RWPE2 (cell line): ENCODE measurements at regions not wholly inside any gene's neighbourhood (a gene's known extent, or its start where the extent isn't known, plus 50 kb on each side); places are given as distances from the start of the nearest gene placed in this dataset.

Experiments used
- ATAC-seq: fragments of 200-7000 bp; cut with Tn5 transposase; 3 replicates; pipeline ENCODE4 v1.9.1; 2021; ENCODE audit warnings: low read depth
- DNase-seq: peaks from one replicate; pipeline ENCODE4 v3.0.0-alpha.2; 2020; ENCODE audit warnings: low spot score
- H3K27ac ChIP-seq: fragments of 450-650 bp; 2 replicates; pipeline ENCODE4 v1.5.1; 2017; ENCODE audit warnings: mild to moderate bottlenecking; ENCODE audit not compliant: poor library complexity, severe bottlenecking
- H3K27me3 ChIP-seq: fragments of 250-450 bp; sonication (Bioruptor Pico); 2 replicates; pipeline ENCODE4 v1.5.1; 2021; ENCODE audit warnings: mild to moderate bottlenecking, moderate library complexity; ENCODE audit not compliant: insufficient read depth, poor library complexity, severe bottlenecking
- H3K36me3 ChIP-seq: fragments of 250-450 bp; sonication (Bioruptor Pico); 2 replicates; pipeline ENCODE4 v1.5.1; 2020; ENCODE audit warnings: low read depth, mild to moderate bottlenecking, moderate library complexity
- H3K4me1 ChIP-seq: fragments of 250-450 bp; sonication (Bioruptor Pico); 2 replicates; pipeline ENCODE4 v1.5.1; 2021; ENCODE audit warnings: mild to moderate bottlenecking, moderate library complexity; ENCODE audit not compliant: insufficient read depth, poor library complexity, severe bottlenecking
- H3K4me3 ChIP-seq: fragments of 250-450 bp; sonication (Bioruptor Pico); 2 replicates; pipeline ENCODE4 v1.5.1; 2021; ENCODE audit warnings: mild to moderate bottlenecking, moderate library complexity; ENCODE audit not compliant: severe bottlenecking
- H3K9me3 ChIP-seq: fragments of 250-450 bp; sonication (Bioruptor Pico); 2 replicates; pipeline ENCODE4 v1.5.1; 2021; ENCODE audit warnings: mild to moderate bottlenecking, moderate library complexity; ENCODE audit not compliant: severe bottlenecking
- CTCF ChIP-seq: fragments of 450-650 bp; IDR thresholded peaks from one replicate; pipeline ENCODE4 v1.5.1; 2017; ENCODE audit warnings: mild to moderate bottlenecking, moderate library complexity; ENCODE audit not compliant: poor library complexity, severe bottlenecking

GRCh38 chr12:67474934-67475620 is 173.5 kb upstream of the DYRK2 start:
- Histone ChIP-seq H3K4me3 (no peak overlapping the region), H3K27ac (no peak overlapping the region), H3K27me3 (no peaks in the 10 kb centered on the region), H3K9me3 (no peaks in the 10 kb centered on the region), H3K4me1 (no peaks in the 10 kb centered on the region), H3K36me3 (no peaks in the 10 kb centered on the region)
- DNase-seq = no peak
- no peak for TF ChIP-seq CTCF
- ATAC-seq = no peak

- no peaks in the 10 kb centered on the region for H3K27me3 ChIP-seq
- no peak for TF ChIP-seq CTCF
- H3K9me3 ChIP-seq = no peaks in the 10 kb centered on the region
- H3K4me3 ChIP-seq = no peak overlapping the region
- DNase-seq (no peak), ATAC-seq (no peak)
- H3K4me1 ChIP-seq = no peaks in the 10 kb centered on the region
- no peak overlapping the region for H3K27ac ChIP-seq
- H3K36me3 ChIP-seq = no peaks in the 10 kb centered on the region
These were observed 172.8 kb upstream of the DYRK2 start for GRCh38 chr12:67475725-67476124.

DNA sequence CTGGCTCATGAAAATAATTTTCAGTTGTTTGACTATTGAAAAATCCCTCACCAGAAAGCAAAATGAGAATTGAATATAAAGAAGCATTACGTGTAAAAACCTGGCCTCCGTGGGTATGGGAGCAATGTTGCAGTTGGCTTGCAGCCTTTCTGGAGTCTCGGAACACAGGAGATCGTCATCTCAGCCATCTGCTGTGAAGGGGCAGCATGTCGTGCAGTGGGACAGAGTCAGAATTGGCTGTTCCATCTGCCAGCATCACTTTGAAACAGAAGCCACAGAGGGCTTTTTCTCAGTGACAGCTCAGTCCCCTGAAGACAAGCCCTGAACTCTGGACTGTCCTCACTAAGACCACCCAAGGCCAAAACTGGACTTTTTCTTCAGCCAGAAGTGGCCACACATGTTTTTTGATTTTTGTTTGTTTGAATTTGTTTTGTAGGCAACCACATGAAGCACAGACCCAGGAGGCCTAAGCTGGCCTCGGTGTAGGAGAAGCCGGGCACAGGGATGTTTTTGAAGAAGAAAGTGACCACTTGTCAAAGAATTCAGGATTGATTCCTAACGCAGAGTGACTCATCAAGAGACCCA is 170.8 kb upstream of the DYRK2 start:
- TF ChIP-seq CTCF = no peak
- no peaks in the 10 kb centered on the region for H3K9me3 ChIP-seq
- ATAC-seq = no peak
- H3K4me3 ChIP-seq = no peak overlapping the region
- DNase-seq = no peak
- H3K4me1 ChIP-seq = no peaks in the 10 kb centered on the region
- no peaks in the 10 kb centered on the region for H3K27me3 ChIP-seq
- no peaks in the 10 kb centered on the region for H3K36me3 ChIP-seq
- H3K27ac ChIP-seq = no peak overlapping the region

GRCh38 chr12:67482751-67483661 is 165.5 kb upstream of the DYRK2 start:
- peaks cover 7% of the 10 kb centered on the region for H3K4me1 ChIP-seq
- H3K27ac ChIP-seq = no peak overlapping the region
- no peaks in the 10 kb centered on the region for H3K9me3 ChIP-seq
- no peaks in the 10 kb centered on the region for H3K27me3 ChIP-seq
- H3K4me3 ChIP-seq = no peak overlapping the region
- no peaks in the 10 kb centered on the region for H3K36me3 ChIP-seq
- ATAC-seq (peak; percentile 61; the same call in 2 of the 3 replicates), DNase-seq (no peak)
- no peak for TF ChIP-seq CTCF
